ACC112 (cell line): ENCODE measurements at regions not wholly inside any gene's neighbourhood (a gene's known extent, or its start where the extent isn't known, plus 50 kb on each side); places are given as distances from the start of the nearest gene placed in this dataset.
A peak's percentile ranks its signal among the peaks of the same experiment; 100 is the strongest.

Source experiments
- H2AFZ ChIP-seq: fragments of 200-600 bp; sonication (generic); one replicate; pipeline ENCODE4 v1.6.0; 2017; ENCODE audit warnings: antibody characterized with exemption, low read length; ENCODE audit not compliant: unreplicated experiment
- H3K27ac ChIP-seq: fragments of 200-600 bp; sonication (generic); 2 replicates; pipeline ENCODE4 v1.5.1; 2014; ENCODE audit warnings: low read depth, mild to moderate bottlenecking, antibody characterized with exemption, low read length, moderate library complexity
- H3K27me3 ChIP-seq: fragments of 200-600 bp; sonication (generic); 2 replicates; pipeline ENCODE4 v1.6.1; 2014; ENCODE audit warnings: mild to moderate bottlenecking, antibody characterized with exemption, low read length, moderate library complexity, mixed read lengths; ENCODE audit not compliant: insufficient read depth
- H3K36me3 ChIP-seq: fragments of 200-600 bp; sonication (generic); 2 replicates; pipeline ENCODE4 v1.6.1; 2016; ENCODE audit warnings: mild to moderate bottlenecking, antibody characterized with exemption, low read length, moderate library complexity, mixed read lengths; ENCODE audit not compliant: insufficient read depth
- H3K4me1 ChIP-seq: fragments of 200-600 bp; sonication (generic); one replicate; pipeline ENCODE4 v1.6.1; 2016; ENCODE audit warnings: low read length, mixed read lengths; ENCODE audit not compliant: insufficient read depth, unreplicated experiment, control insufficient read depth
- H3K4me3 ChIP-seq: fragments of 200-600 bp; sonication (generic); 2 replicates; pipeline ENCODE4 v1.5.1; 2014; ENCODE audit warnings: mild to moderate bottlenecking, low read depth, low read length
- H3K79me2 ChIP-seq: fragments of 200-600 bp; sonication (generic); one replicate; pipeline ENCODE4 v1.6.0; 2016; ENCODE audit warnings: low read length; ENCODE audit not compliant: control insufficient read depth, unreplicated experiment, insufficient read depth

GRCh38 chr15:26087395-26087794 lies 224.3 kb upstream of the ATP10A start:
- peak overlapping the region; percentile 49 for H3K27ac ChIP-seq
- no peaks in the 10 kb centered on the region for H3K79me2 ChIP-seq
- H3K27me3 ChIP-seq = 0 out of 2 replicates have a peak, but pooled peaks cover 4% of the 10 kb centered on the region
- H3K4me3 ChIP-seq = peak overlapping the region; percentile 3; the same call in 1 of the 2 replicates
- H2AFZ ChIP-seq = no peak overlapping the region
- H3K4me1 ChIP-seq = peaks cover 8% of the 10 kb centered on the region
- H3K36me3 ChIP-seq = no peaks in the 10 kb centered on the region

DNA sequence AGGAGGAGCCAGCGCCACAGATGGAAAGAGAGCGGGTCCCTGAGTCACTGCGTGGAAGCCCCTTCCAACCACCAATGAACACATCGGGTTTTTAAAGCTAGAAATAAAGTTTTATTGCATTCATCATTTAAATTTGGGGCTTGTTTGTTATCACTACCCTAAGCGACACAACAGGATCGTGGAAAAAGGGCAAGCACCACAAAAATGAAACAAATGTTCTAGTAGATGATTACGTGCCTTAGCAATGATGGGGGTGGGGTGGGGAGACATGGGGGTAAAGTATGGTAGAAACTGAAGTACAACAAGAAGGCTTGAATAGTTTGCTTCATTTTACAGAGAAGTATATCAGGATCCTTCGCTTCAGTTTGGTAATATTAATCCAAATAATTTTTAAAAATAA lies 221.6 kb upstream of the ATP10A start:
- no peaks in the 10 kb centered on the region for H3K27me3 ChIP-seq
- H3K79me2 ChIP-seq = no peaks in the 10 kb centered on the region
- no peak overlapping the region for H3K27ac ChIP-seq
- H3K4me1 ChIP-seq = peaks cover 8% of the 10 kb centered on the region
- no peak overlapping the region for H2AFZ ChIP-seq
- no peaks in the 10 kb centered on the region for H3K36me3 ChIP-seq
- H3K4me3 ChIP-seq = no peak overlapping the region

- Histone ChIP-seq H3K27me3 (no peaks in the 10 kb centered on the region), H3K4me3 (no peak overlapping the region), H3K79me2 (no peaks in the 10 kb centered on the region), H3K36me3 (no peaks in the 10 kb centered on the region), H2AFZ (no peak overlapping the region), H3K4me1 (peaks cover 8% of the 10 kb centered on the region), H3K27ac (no peak overlapping the region)
These were observed 220.8 kb upstream of the ATP10A start for GRCh38 chr15:26083896-26084295.

GRCh38 chr15:26083457-26083856 lies 220.3 kb upstream of the ATP10A start:
- Histone ChIP-seq H3K27ac (no peak overlapping the region), H3K27me3 (no peaks in the 10 kb centered on the region), H3K4me1 (peaks cover 8% of the 10 kb centered on the region), H2AFZ (no peak overlapping the region), H3K79me2 (no peaks in the 10 kb centered on the region), H3K4me3 (peak overlapping the region; percentile 95; the same call in 1 of the 2 replicates), H3K36me3 (no peaks in the 10 kb centered on the region)

GRCh38 chr15:26082221-26083109 lies 219.3 kb upstream of the ATP10A start:
- Histone ChIP-seq H3K27ac (peak overlapping the region; percentile 53; the same call in 1 of the 2 replicates), H3K79me2 (no peaks in the 10 kb centered on the region), H3K36me3 (no peaks in the 10 kb centered on the region), H3K4me1 (peaks cover 7% of the 10 kb centered on the region), H2AFZ (peak overlapping the region; percentile 98), H3K27me3 (no peaks in the 10 kb centered on the region), H3K4me3 (peak overlapping the region; percentile 95)

DNA sequence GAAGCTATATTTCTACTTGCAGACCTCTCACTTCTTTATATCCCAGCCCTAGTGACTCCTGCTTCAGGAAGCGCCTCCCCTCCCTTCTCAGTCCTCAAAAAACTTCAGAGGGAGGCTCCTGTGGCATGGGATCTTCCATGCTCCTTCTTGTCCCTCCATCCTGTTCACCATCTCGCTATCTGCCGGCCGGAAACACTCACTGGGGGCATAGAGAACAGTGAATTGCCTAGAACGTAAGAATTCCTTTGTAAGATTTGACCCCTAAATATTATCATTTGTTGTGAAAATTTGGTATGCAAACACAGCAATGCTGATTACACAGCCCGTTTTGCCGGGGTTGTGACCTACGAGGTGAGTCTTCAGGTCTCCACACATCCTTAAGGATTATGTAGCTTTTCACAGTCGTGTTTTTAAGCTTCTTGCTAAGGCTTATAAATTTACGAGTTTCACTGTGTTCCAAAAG lies 218.7 kb upstream of the ATP10A start:
- Histone ChIP-seq H2AFZ (no peak overlapping the region), H3K36me3 (no peaks in the 10 kb centered on the region), H3K27ac (no peak overlapping the region), H3K4me1 (peaks cover under 1% of the 10 kb centered on the region), H3K4me3 (no peak overlapping the region; the same call in 1 of the 2 replicates), H3K79me2 (no peaks in the 10 kb centered on the region), H3K27me3 (no peaks in the 10 kb centered on the region)

GRCh38 chr15:26075770-26076169 lies 212.6 kb upstream of the ATP10A start:
- Histone ChIP-seq H3K36me3 (no peaks in the 10 kb centered on the region), H3K4me1 (no peaks in the 10 kb centered on the region), H2AFZ (no peak overlapping the region), H3K27me3 (no peaks in the 10 kb centered on the region), H3K79me2 (no peaks in the 10 kb centered on the region), H3K27ac (no peak overlapping the region), H3K4me3 (no peak overlapping the region)

GRCh38 chr15:26073430-26074333 lies 210.6 kb upstream of the ATP10A start:
- no peak overlapping the region for H3K4me3 ChIP-seq
- H3K27ac ChIP-seq = no peak overlapping the region
- H3K36me3 ChIP-seq = no peaks in the 10 kb centered on the region
- no peak overlapping the region for H2AFZ ChIP-seq
- 0 out of 2 replicates have a peak, but pooled peaks cover 3% of the 10 kb centered on the region for H3K27me3 ChIP-seq
- H3K79me2 ChIP-seq = no peaks in the 10 kb centered on the region
- H3K4me1 ChIP-seq = no peaks in the 10 kb centered on the region

GRCh38 chr15:26070095-26070532 lies 207.0 kb upstream of the ATP10A start:
- Histone ChIP-seq H3K4me1 (no peaks in the 10 kb centered on the region), H3K79me2 (no peaks in the 10 kb centered on the region), H2AFZ (no peak overlapping the region), H3K27me3 (peaks cover 10% of the 10 kb centered on the region; the same call in 1 of the 2 replicates), H3K27ac (no peak overlapping the region), H3K36me3 (no peaks in the 10 kb centered on the region), H3K4me3 (no peak overlapping the region)

GRCh38 chr15:26069231-26069641 lies 206.1 kb upstream of the ATP10A start:
- H2AFZ ChIP-seq = no peak overlapping the region
- peaks cover 10% of the 10 kb centered on the region; the same call in 1 of the 2 replicates for H3K27me3 ChIP-seq

More at GRCh38 chr15:26069231-26069641, 206.1 kb upstream of the ATP10A start:
- Histone ChIP-seq H3K4me3 (no peak overlapping the region), H3K27ac (no peak overlapping the region), H3K79me2 (no peaks in the 10 kb centered on the region), H3K4me1 (no peaks in the 10 kb centered on the region), H3K36me3 (no peaks in the 10 kb centered on the region)
